Head of caudate nucleus (tissue), 42 donors: ENCODE measurements at regions not wholly inside any gene's neighbourhood (a gene's known extent, or its start where the extent isn't known, plus 50 kb on each side); places are given as distances from the start of the nearest gene placed in this dataset.
"Not testable (repeated sequence)": the region's sequence is repeated elsewhere in the genome, so short reads cannot be mapped to it uniquely, and the experiment has no call there.

Source experiments
- DNase-seq, 42 donors: peaks; one replicate each; pipeline versions ENCODE4 v3.0.0 to v3.0.0-alpha.2; 2020 to 2021; ENCODE audit warnings: mixed read lengths in 7 of 42
- intact Hi-C: fragments of 100-400 bp; cut with DNase I; formaldehyde crosslinking; loops from one replicate; pipeline ENCODE4 v1.15.0; 2022

GRCh38 chr12:128078301-128078971 is 188.5 kb upstream of the TMEM132C start:
- DNase-seq, result no peak
- intact Hi-C loops, result no loop called here

DNA sequence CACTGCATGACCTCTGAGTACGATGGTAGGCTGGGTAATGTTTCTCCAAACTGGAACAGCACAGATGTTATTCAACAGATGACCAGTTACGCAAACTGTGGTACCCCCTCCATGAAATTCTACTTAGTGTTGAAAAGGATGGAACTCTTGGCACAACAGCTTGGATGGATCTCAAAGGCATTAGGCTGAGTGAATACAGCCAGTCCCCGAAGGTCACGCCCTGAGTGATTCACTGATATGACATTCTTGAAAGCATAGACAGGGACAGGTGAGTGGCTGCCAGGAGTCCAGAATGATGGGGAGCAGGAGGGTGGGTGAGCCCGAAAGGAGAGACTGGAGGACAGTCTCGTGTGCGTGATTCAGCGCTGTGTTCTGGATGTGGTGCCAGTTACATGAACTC is 187.5 kb upstream of the TMEM132C start:
- DNase-seq, result no peak
- intact Hi-C loops, result no loop called here

DNA sequence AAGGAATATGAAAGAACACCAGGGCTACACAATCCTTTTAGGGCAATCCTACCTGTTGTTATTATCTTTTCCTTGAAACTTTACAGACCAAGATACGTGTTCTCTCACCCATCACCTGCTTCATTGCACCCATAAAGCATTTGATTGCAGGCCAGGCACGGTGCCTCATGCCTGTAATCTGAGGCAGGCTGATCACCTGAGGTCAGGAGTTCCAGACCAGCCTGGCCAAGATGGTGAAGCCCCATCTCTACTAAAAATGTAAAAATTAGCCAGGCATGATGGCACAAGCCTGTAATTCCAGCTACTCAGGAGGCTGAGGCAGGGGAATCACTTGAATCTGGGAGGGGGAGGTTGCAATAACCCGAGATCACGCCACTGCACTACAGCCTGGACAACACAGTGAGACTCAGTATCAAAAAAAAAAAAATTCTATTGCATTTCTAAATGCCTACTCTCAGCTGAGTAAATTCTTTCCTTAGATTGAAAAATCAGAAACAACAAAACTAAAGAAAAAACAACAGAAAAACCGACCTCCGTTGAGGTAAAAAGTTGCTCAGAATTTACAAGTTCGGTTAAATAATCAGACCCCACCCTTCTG is 183.7 kb upstream of the TMEM132C start:
- DNase-seq, result peak in 1 of 42 donors; percentile 17
- intact Hi-C loops, result no loop called here

DNA sequence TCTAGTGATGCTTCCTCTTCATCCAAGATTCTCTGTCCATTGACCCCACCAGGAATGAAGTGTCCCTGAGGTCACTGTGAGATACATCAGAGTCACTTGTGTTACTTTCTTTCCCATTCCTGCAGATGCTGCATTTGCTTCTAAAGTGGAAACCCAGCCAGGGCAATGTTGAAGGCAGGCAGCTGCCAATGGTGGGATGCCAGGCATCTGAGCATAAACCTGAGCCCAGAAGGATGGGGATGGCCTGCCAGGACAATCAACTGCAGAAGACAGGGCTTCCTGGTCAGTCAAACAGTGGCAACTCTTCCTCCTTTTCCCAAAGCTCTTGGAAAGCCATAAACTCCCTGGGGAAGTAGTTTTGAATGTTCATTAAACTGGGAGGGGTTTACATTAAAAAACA is 178.0 kb upstream of the TMEM132C start:
- intact Hi-C loops, result no loop called here

DNA sequence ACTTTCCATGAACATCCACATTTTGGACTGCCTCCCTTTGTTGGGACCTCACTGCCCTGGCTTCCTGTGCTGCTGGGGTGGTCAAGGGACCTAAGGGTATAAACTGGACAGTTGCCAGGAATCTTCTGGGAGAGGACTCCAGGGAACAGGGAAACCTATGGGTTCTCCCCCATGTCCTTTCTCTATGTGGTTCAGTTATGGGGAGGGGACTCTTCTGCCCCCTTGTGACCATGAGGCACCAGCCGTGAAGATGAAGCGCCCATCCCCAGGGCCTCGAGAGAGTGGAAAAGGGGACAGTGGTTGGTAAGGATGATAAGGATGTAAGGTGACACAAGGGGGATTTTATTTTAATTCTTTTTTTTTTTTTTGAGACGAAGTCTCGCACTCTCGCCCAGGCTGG is 177.0 kb upstream of the TMEM132C start:
- DNase-seq, result no peak
- intact Hi-C loops, result no loop called here

More for the DNA sequence above, 178.0 kb upstream of the TMEM132C start:
- peak in 1 of 42 donors; percentile 13 for DNase-seq

DNA sequence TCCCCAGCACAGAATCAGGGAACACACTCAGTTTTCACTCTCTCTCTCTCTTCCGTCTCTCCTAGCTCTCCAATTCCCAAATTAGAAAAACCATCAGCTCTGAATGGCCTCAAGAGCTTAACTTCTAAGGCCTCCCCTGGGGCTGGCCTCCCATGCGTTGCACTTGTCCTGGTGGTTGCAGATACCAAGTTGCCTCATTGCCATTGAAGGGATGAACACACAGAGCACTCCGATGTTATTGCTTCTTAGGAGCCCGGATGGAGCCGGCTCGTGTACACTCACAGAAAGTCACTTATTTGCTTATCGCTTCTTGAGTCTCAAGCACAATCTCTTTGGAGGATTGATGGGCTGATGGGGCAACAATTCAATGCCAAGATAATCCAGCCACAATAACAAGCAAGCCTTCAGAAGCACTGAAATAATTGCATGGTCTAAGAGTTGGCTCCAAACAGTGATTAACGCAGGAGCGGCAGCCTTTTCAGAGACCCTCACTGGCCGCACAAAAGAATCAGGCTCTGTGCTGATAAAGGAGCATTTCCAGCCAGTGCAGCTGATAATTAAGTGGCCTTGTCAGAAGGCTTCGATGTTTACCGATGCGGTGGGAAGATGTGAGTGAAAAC is 175.8 kb upstream of the TMEM132C start:
- intact Hi-C loops, result no loop called here
- DNase-seq, result peak in 1 of 42 donors; percentile 32

DNA sequence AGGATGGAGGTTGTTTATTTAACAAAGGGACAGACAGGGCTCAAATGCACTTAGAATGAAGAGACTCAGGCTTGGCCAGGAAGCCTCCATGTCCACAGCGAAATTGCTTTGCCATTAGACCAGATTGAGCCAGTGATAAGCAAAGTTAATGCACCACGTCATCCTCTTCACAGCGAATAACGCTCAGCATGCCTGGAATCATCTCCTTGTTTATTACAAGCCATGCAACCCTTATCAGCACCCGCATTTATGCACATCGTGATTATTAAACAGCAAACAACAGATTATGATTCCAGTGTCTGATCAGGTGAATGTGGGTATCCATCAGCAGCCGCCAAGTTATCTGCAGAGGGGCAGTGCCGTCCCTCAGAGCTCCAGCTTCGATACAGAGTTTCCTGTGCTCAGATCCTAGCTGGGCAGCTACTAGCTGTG is 175.0 kb upstream of the TMEM132C start:
- intact Hi-C loops, result no loop called here
- peak in 1 of 42 donors; percentile 32 for DNase-seq

DNA sequence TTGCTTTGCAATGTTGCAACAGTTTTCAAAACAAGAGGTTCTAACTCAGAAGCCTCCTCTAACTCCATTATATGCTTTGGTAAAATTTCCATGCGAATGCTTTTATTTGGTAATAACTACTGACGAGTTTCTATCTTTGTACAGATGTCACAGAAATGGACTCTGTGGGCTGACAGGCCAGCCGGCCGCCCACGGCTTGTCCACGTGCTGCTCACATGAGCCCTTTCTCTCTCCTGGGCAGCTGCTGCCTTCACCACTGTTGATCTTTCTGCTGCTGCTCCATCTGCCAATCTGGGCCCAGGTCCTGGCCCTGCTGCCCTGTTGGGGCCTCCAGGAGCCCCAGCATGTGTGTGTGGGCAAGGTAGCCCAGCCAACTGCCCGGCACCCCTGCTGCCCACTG is 168.2 kb upstream of the TMEM132C start:
- intact Hi-C loops, result no loop called here
- DNase-seq, result no peak

GRCh38 chr12:128103152-128103551 is 163.8 kb upstream of the TMEM132C start:
- no peak for DNase-seq
- intact Hi-C loops, result no loop called here

GRCh38 chr12:128109236-128109635 is 157.7 kb upstream of the TMEM132C start:
- DNase-seq, result peak in 1 of 42 donors; percentile 4
- intact Hi-C loops, result no loop called here

GRCh38 chr12:128109636-128110035 is 157.3 kb upstream of the TMEM132C start:
- intact Hi-C loops, result no loop called here
- DNase-seq, result no peak

GRCh38 chr12:128111333-128111732 is 155.6 kb upstream of the TMEM132C start:
- no peak for DNase-seq

GRCh38 chr12:128111951-128112350 is 155.0 kb upstream of the TMEM132C start:
- no peak for DNase-seq
- intact Hi-C loops, result no loop called here

More at GRCh38 chr12:128111333-128111732, 155.6 kb upstream of the TMEM132C start:
- intact Hi-C loops, result no loop called here

GRCh38 chr12:128113250-128113649 is 153.7 kb upstream of the TMEM132C start:
- intact Hi-C loops, result not testable (repeated sequence)
- DNase-seq, result peak in 8 of 42 donors; percentile 6 to 40 (median 16)

DNA sequence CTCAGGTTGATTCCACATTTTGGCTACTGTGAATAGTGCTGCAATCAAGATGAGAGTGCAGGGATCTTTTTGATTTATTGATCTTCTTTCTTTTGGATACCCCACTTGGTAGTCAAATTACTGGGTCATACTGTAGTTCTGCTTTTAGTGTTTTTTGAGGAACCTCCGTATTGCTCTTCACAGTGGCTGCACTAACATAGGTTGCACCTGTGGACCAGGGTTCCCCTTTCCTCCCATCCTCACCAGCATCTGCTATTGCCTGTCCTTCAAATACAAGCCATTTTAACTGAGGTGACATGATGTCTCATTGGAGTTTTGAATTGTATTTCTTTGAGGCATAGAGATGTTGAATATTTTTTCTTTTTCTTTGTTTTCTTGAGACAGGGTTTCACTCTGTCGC is 152.5 kb upstream of the TMEM132C start:
- peak in 2 of 42 donors; percentile 4 to 10 for DNase-seq
- intact Hi-C loops, result no loop called here

DNA sequence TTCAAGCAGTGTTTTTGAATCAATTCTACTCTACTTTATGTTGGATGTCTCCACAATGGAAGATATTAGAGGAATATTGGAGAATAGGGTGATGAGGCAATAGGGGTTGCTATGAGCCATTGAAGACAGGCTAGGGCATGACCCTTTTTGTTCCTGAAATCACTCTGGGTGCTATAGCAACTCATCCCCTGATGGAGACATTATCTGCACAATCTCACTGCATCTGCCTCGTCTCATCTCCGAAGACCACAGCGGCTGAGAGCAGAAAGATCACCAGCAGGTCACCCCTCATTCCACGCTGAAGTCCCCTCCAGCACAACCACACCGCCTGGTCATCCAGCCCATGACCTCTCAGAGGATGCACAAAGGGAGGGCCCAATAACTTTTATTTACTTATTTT is 150.4 kb upstream of the TMEM132C start:
- DNase-seq, result peak in 1 of 42 donors; percentile 29
- intact Hi-C loops, result no loop called here

DNA sequence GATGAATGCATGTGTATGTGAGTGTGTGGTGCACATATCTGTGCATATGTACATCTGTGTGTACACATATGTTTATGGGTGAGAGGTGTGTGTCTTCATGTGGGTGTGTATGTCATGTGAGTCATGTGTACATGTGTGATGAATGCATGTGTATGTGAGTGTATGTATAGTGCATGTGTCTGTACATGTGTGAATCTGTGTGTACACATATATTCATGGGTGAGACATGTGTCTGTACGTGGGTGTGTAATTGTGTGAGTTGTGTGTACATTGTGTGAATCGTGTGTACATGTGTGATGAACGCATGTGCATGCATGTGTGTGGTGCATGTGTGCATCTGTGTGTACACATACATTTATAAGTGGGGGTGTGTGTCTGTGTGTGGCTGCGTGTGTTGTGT is 146.9 kb upstream of the TMEM132C start:
- no peak for DNase-seq
- intact Hi-C loops, result no loop called here

DNA sequence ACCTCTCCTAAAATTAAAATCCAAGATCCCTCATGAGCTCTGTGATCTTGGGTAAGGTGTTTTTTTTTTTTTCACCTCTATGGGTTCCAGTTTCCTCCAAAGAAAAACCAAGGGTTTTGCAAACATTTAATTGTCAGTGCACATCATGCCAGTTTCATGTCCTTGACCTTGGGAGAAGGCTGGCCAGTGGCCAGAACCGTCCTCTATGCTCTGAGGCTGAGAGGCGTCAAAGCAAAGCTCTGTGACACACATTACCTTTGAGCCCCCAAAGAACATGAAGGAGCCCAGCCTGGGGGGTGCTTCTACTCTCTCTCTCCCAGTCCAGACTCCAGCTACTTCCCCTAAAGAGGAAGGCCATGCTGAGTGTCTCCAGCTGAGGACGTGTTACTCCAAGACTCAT is 145.5 kb upstream of the TMEM132C start:
- intact Hi-C loops, result no loop called here
- no peak for DNase-seq

GRCh38 chr12:128123096-128123495 is 143.9 kb upstream of the TMEM132C start:
- intact Hi-C loops, result no loop called here
- DNase-seq, result no peak

DNA sequence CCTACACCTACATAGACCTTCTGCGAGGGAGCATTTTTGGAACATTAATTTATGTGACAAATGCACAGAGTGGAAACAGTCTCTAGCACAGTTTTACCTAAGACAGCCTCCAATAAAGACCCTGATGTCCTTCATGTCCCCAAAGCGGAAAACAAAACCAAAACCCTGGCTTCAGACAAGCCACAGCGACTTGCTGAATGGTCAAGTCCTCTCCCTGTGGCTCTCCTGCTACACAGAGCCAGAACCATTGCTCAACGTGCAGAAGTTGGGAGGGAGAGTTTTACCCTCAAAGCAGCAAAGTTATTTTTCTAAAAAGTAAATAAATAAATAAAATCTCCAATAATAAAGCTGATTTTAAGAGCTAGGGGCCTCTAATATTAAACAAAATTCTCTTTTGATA is 135.0 kb upstream of the TMEM132C start:
- intact Hi-C loops, result no loop called here

More for the DNA sequence above, 135.0 kb upstream of the TMEM132C start:
- no peak for DNase-seq
